Myocyte (in vitro differentiated cells): ENCODE measurements at regions not wholly inside any gene's neighbourhood (a gene's known extent, or its start where the extent isn't known, plus 50 kb on each side); places are given as distances from the start of the nearest gene placed in this dataset.
"Not testable (repeated sequence)": the region's sequence is repeated elsewhere in the genome, so short reads cannot be mapped to it uniquely, and the experiment has no call there.

ENCODE experiments used
- DNase-seq: peaks from one replicate; pipeline ENCODE4 v3.0.0-alpha.2; 2012; ENCODE audit warnings: low read depth

- no peak for DNase-seq
Observed at GRCh38 chr22:22716136-22716665, 71.8 kb downstream of the GGTLC2 start.

DNA sequence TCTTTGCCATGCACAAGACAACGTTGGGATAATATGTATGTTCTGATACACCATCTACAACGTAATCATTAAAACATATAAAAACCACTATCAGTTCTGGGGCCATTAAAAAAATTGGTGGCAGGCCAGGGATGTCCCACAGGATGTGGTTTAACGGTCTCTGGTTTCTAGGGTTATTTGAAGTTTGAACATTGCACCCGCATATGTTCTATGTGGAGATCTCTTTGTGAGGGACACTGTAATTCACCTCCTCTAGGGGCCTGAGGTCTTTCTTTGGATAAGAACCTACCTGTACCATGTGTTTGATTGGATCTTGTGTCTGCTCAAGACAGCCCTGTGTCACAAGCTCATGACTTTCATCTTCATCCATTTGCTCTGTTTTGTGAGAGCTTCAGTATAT is 73.2 kb downstream of the GGTLC2 start:
- DNase-seq, result no peak

- DNase-seq, result peak; percentile 35
Observed at GRCh38 chr22:22720201-22720723, 75.8 kb downstream of the GGTLC2 start.

DNA sequence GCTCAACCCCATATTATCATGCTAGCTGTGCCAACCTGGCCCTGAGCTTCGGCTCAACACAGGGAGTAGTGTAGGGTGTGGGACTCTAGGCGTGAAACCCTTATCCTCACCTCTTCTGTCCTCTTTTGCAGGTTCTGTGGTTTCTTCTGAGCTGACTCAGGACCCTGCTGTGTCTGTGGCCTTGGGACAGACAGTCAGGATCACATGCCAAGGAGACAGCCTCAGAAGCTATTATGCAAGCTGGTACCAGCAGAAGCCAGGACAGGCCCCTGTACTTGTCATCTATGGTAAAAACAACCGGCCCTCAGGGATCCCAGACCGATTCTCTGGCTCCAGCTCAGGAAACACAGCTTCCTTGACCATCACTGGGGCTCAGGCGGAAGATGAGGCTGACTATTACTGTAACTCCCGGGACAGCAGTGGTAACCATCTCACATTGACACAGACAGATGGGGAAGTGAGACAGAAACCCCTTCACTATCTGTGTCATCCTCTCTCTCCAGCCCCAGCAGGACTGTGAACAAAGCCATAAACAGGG is 76.4 kb downstream of the GGTLC2 start:
- peak; percentile 22 for DNase-seq

GRCh38 chr22:22721681-22722354 is 77.4 kb downstream of the GGTLC2 start:
- DNase-seq, result no peak

GRCh38 chr22:22728382-22728781 is 84.0 kb downstream of the GGTLC2 start:
- DNase-seq, result no peak

- DNase-seq, result peak; percentile 63
Observed at GRCh38 chr22:22730655-22731373, 86.4 kb downstream of the GGTLC2 start.

GRCh38 chr22:22731374-22731676 is 86.9 kb downstream of the GGTLC2 start:
- DNase-seq, result no peak

DNA sequence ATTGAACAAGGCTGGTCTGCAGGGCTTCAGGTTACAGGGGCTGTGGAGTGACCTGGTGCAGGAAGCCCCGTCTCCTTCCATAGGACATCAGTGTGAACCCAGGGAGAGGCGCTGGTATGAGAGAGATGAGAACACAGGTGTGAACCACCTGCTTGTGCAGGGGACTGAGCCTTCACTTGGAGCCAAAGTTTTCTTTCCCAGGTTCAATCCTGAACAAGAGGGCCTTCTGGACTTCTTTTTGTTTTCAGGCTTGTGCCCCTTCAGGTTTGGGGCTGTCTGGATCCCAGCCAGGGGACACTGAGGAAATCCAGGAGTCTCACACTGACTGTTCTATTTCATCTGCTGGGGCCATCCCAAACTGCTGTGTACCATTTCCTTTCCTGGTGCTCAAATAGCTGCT is 88.6 kb downstream of the GGTLC2 start:
- DNase-seq, result not testable (repeated sequence)

GRCh38 chr22:22733881-22734373 is 89.5 kb downstream of the GGTLC2 start:
- DNase-seq, result no peak

DNA sequence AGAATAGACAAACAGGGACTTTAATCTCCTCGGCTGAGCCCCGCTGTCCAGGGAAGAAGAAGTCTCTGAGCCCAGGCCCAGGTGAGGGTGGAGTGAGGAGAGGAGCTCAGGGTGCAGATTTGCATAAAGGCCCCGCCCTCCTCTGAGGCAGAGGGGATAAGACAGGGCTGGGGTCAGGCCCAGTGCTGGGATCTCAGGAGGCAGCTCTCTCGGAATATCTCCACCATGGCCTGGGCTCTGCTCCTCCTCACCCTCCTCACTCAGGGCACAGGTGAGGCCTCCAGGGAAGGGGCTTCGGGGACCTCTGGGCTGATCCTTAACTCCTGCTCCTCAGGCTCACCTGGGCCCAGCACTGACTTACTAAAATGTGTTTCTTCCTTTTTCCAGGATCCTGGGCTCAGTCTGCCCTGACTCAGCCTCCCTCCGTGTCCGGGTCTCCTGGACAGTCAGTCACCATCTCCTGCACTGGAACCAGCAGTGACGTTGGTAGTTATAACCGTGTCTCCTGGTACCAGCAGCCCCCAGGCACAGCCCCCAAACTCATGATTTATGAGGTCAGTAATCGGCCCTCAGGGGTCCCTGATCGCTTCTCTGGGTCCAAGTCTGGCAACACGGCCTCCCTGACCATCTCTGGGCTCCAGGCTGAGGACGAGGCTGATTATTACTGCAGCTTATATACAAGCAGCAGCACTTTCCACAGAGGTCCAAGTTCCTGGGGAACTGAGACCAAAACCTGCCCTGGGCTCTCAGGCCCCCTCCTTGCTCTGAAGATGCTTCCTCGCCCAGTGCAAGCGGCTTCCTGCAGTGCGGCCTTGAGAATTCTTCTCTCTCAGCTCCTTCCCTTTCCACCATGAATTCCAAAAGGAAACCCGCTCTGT is 90.2 kb downstream of the GGTLC2 start:
- DNase-seq, result not testable (repeated sequence)

- peak; percentile 21 for DNase-seq
Observed at GRCh38 chr22:22735276-22735675, 90.9 kb downstream of the GGTLC2 start.

- no peak for DNase-seq
Observed at GRCh38 chr22:22735695-22736611, 91.5 kb downstream of the GGTLC2 start.

DNA sequence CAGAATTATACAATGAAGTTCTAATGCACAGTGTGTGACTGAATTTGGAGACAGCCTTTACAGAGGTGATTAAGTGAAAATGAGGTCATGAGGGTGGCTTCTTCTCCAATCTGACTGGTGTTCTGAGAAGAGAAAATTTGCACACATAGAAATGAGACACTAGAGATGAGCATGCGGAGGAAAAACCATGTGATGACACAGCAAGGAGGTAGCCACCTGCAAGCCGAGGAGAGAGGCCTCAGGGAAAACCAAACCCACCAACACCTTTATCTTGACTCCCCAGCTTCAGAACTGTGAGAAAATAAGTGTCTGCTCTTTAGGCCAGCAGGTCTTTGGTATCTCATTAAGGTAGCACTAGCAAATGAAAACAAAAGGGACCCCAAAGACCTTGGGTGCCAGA is 93.2 kb downstream of the GGTLC2 start:
- no peak for DNase-seq

DNA sequence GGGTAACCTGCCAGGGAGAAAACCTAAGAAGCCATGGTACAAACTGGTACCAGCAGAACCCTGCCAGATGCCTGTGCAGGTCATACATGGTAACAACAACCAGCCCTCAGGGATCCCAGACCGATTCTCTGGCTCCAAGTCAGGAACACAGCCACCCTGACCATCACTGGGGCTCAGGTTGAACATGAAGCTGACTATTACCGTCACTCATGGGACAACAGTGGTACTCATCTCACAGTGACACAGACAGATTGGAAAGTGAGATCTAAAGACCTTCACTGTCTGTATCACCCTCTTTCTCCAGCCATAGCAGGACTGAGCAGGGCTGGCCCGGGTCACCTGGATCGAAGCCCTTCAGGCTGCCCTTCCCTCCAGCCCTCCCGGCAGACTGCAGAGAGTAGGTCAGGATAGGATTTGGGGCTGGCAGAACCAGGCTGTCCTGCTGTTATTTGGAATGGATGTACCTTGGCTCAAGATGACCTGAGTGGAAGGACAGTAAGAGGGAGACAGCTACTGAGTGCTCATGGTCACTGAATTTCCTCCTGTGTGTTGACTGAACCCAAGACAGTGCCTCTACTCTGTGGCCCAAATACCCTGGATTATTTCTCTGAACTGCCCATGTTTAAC is 94.7 kb downstream of the GGTLC2 start:
- DNase-seq, result no peak

DNA sequence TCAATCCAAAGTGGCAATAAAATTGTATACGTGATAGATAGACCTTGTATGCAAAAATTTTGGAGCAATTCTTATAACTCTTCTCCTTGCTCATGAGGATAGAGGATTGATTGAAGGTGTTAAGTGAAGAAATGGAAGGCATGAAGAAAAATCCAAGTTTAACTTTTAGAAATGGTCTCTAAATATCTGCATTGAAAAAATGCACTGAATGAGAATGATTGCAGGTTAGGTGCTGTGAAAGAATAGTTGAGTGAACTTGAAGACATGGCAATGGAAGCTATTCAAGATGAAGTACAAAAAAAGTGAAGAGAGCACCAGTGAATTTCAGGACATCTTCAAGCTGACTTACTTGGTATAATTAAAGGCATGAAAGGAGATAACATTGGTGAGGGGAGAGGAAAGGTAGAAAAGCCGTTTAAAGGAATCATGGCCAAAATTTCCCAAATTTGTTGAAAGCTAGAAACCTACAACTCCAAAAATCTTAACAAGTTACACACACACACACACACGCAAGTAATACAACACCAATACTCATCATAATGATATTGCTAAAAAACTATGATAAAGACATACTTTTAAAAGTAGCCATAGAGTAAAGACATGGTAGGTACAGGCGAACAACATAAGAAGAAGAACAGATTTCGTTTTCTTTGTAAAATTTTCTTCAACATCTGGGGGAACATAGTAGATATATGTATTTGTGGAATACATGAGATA is 96.3 kb downstream of the GGTLC2 start:
- no peak for DNase-seq

DNA sequence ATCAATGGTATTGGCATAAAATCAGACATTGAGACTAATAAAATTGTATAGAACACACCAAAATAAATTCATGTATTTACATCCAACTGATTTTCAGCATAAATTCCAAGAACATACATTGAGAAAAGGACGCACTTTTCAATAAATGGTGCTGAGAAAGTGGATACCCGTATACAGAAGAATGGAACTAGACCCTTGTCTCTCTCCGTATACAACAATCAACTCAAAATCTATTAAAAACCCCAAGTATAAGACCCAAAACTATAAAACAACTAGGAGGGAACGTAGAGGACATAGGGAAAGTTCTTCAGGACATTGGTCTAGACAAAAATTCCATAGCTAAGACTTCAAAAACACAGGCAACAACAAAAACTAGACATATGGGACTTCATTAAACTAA is 97.4 kb downstream of the GGTLC2 start:
- DNase-seq, result no peak

DNA sequence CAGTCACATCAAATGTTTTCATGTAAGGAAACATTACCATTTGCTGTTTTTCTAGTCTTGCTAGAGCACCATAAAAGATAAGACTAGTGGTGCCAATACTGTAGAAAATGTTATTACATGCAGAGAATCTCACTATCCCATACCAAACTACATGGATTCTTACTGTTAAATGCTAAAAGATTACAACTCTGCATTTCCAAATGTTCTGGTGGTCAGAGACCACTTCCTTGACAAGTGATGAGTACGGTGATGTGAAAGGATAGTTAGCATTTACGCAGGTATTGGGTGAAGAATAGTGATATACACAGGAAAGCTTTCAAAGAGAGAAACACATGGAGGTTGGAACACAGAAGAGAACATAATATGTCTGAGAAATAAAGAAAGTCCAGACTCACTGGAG is 98.2 kb downstream of the GGTLC2 start:
- DNase-seq, result no peak
